ENCODE measurements at regions not wholly inside any gene's neighbourhood (a gene's known extent, or its start where the extent isn't known, plus 50 kb on each side); places are given as distances from the start of the nearest gene placed in this dataset.

GRCh38 chr12:19751078-19751477 is 311.8 kb downstream of the AEBP2 start:
- Histone ChIP-seq H3K36me3 (no peaks in the 10 kb centered on the region), H3K27me3 (no peaks in the 10 kb centered on the region), H3K27ac (no peak overlapping the region), H3K9me3 (peaks cover 0 to 41% (median 11%) of the 10 kb centered on the region in 11 donors), H3K4me3 (no peak overlapping the region), H3K4me1 (no peaks in the 10 kb centered on the region)
- TF ChIP-seq CTCF (IDR thresholded peaks at IDR 0.05), result no peak
- intact Hi-C loops (cut with DNase I), result loop anchor here in 4 of 10 donors (10.0 kb wide), 4 partner anchors 94 to 874 kb away; no protein-coding TSS in a partner anchor
- DNase-seq (no peak), ATAC-seq (no peak)
- 91% methylated on average over 1 of the region's 1 CpG for WGBS, 2 donors

- Histone ChIP-seq H3K9me3 (peaks cover 0 to 39% (median 11%) of the 10 kb centered on the region in 11 donors), H3K4me3 (no peak overlapping the region), H3K4me1 (peaks cover 0 to 6% (median 0%) of the 10 kb centered on the region in 9 donors), H3K36me3 (no peaks in the 10 kb centered on the region), H3K27me3 (no peaks in the 10 kb centered on the region), H3K27ac (no peak overlapping the region)
- intact Hi-C loops (cut with DNase I), result loop anchor here in 4 of 10 donors (10.0 kb wide), 4 partner anchors 92 to 872 kb away; no protein-coding TSS in a partner anchor
- ATAC-seq (no peak), DNase-seq (no peak)
- WGBS, 2 donors, result 63 to 71% methylated on average over 3 of the region's 3 CpGs
- no peak for TF ChIP-seq CTCF (IDR thresholded peaks at IDR 0.05)
Measured at GRCh38 chr12:19752712-19753111, 313.4 kb downstream of the AEBP2 start.

GRCh38 chr12:19755136-19755535 is 315.8 kb downstream of the AEBP2 start:
- Histone ChIP-seq H3K4me3 (no peak overlapping the region), H3K36me3 (no peaks in the 10 kb centered on the region), H3K27ac (no peak overlapping the region), H3K4me1 (peaks cover 0 to 12% (median 0%) of the 10 kb centered on the region in 9 donors), H3K27me3 (no peaks in the 10 kb centered on the region), H3K9me3 (peaks cover 0 to 23% (median 7%) of the 10 kb centered on the region in 11 donors)
- no peak for DNase-seq
- WGBS, 2 donors, result 82 to 90% methylated on average over 2 of the region's 2 CpGs
- ATAC-seq, result no peak
- intact Hi-C loops (cut with DNase I), result loop anchor here in 6 of 10 donors (5.0 to 10.0 kb wide), 7 partner anchors 90 to 870 kb away; partner anchors contain the start of gene PDE3A (in 2 of the 6)
- no peak for TF ChIP-seq CTCF (IDR thresholded peaks at IDR 0.05)

- DNase-seq (no peak), ATAC-seq (peak in 5 of 8 donors; percentile 48 to 71 (median 55))
- H3K4me1 ChIP-seq, result peaks cover 0 to 12% (median 0%) of the 10 kb centered on the region in 9 donors
- no peaks in the 10 kb centered on the region for H3K36me3 ChIP-seq
- WGBS, 2 donors, result 41% methylated on average over 7 of the region's 7 CpGs
- intact Hi-C loops (cut with DNase I), result loop anchor here in 6 of 10 donors (5.0 to 10.0 kb wide), 7 partner anchors 87 to 867 kb away; partner anchors contain the start of gene PDE3A (in 2 of the 6)
- H3K27ac ChIP-seq, result peak overlapping the region in 4 of 10 donors; percentile 6 to 42 (median 30)
- no peak overlapping the region for H3K4me3 ChIP-seq
- peaks cover 0 to 16% (median 7%) of the 10 kb centered on the region in 11 donors for H3K9me3 ChIP-seq
- H3K27me3 ChIP-seq, result no peaks in the 10 kb centered on the region
- TF ChIP-seq CTCF (IDR thresholded peaks at IDR 0.05), result peak; percentile 44 to 77 (median 69)
Measured at GRCh38 chr12:19757317-19757877, 318.1 kb downstream of the AEBP2 start.

Data from heart right ventricle (tissue), 16 donors.